ENCODE measurements at regions not wholly inside any gene's neighbourhood (a gene's known extent, or its start where the extent isn't known, plus 50 kb on each side); places are given as distances from the start of the nearest gene placed in this dataset.

GRCh38 chr16:85416228-85417109, 196.7 kb upstream of the GSE1 start:
- peak; percentile 57 for TF ChIP-seq CTCF (IDR thresholded peaks at IDR 0.05; ENCODE audit: low read depth, low read length)
- Histone ChIP-seq H3K27ac (no peak overlapping the region), H3K9me3 (ENCODE audit: low read depth) (no peaks in the 10 kb centered on the region), H3K36me3 (no peaks in the 10 kb centered on the region), H3K4me1 (ENCODE audit: low read depth) (no peaks in the 10 kb centered on the region), H3K27me3 (no peaks in the 10 kb centered on the region), H3K4me3 (no peak overlapping the region)
- DNase-seq (ENCODE audit: low read depth in 1 of 2, low spot score in 1 of 2) = peak; percentile 31 to 47

- H3K4me3 ChIP-seq = no peak overlapping the region
- no peaks in the 10 kb centered on the region for H3K9me3 ChIP-seq (ENCODE audit: low read depth)
- peaks cover 5% of the 10 kb centered on the region for H3K4me1 ChIP-seq (ENCODE audit: low read depth)
- H3K27me3 ChIP-seq = no peaks in the 10 kb centered on the region
- no peak for DNase-seq (ENCODE audit: low read depth in 1 of 2, low spot score in 1 of 2)
- TF ChIP-seq CTCF (IDR thresholded peaks at IDR 0.05; ENCODE audit: low read depth, low read length) = no peak
- no peaks in the 10 kb centered on the region for H3K36me3 ChIP-seq
- no peak overlapping the region for H3K27ac ChIP-seq
Observed at GRCh38 chr16:85417156-85417860, 195.8 kb upstream of the GSE1 start.

GRCh38 chr16:85418978-85419491, 194.1 kb upstream of the GSE1 start:
- H3K9me3 ChIP-seq (ENCODE audit: low read depth) = no peaks in the 10 kb centered on the region
- H3K27ac ChIP-seq = no peak overlapping the region
- H3K27me3 ChIP-seq = no peaks in the 10 kb centered on the region
- H3K36me3 ChIP-seq = no peaks in the 10 kb centered on the region
- no peak overlapping the region for H3K4me3 ChIP-seq
- peaks cover 9% of the 10 kb centered on the region for H3K4me1 ChIP-seq (ENCODE audit: low read depth)
- TF ChIP-seq CTCF (IDR thresholded peaks at IDR 0.05; ENCODE audit: low read depth, low read length) = no peak
- DNase-seq (ENCODE audit: low read depth in 1 of 2, low spot score in 1 of 2) = no peak

DNA sequence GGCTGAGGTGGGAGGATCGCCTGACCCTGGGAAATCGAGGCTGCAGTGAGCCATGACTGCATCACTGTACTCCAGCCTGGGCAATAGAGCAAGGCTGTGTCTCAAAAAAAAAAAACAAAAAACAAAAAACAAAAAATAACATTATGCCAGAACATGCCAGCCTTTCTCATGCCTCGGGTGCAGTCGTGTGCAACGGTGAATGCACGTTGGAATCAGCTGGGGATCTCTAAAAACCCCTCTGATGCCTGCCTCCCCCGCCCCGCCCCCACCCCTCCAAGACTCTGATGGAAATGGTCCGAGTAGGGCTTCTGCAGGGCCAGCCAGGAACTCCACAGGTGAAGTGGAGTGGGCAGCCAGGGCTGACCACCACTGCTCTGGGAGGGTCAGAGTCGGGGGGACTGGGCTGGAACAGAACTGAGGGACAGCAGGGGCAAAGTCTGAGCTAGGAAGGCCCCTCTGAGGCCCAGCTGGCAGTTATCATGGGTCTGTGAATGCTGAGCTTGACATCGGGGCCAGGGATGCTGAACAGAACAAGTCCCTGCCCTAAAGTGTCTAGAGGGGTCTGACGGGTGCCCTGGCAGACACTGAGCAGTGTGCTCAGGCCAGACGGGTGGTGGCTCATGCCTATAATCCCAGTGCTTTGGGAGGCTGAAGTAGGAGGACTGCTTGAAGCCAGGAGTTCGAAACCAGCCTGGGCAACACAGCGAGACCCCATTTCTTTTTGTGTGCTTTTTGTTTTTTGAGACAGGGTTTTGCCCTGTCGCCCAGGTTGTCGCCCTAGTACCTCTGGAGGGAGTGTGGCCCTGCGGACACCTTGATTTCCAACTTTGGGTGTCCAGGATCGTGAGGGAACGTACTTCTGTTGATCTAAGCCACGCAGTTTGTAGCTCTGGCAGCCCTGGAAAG, 193.4 kb upstream of the GSE1 start:
- Histone ChIP-seq H3K36me3 (no peaks in the 10 kb centered on the region), H3K27me3 (no peaks in the 10 kb centered on the region), H3K27ac (no peak overlapping the region), H3K4me3 (no peak overlapping the region), H3K9me3 (ENCODE audit: low read depth) (no peaks in the 10 kb centered on the region), H3K4me1 (ENCODE audit: low read depth) (peaks cover 9% of the 10 kb centered on the region)
- no peak for TF ChIP-seq CTCF (IDR thresholded peaks at IDR 0.05; ENCODE audit: low read depth, low read length)
- DNase-seq (ENCODE audit: low read depth in 1 of 2, low spot score in 1 of 2) = no peak
